Mesenchymal stem cell (in vitro differentiated cells and primary cell): ENCODE measurements at regions not wholly inside any gene's neighbourhood (a gene's known extent, or its start where the extent isn't known, plus 50 kb on each side); places are given as distances from the start of the nearest gene placed in this dataset.
"Not testable (repeated sequence)": the region's sequence is repeated elsewhere in the genome, so short reads cannot be mapped to it uniquely, and the experiment has no call there.

Experiments used
- DNase-seq: peaks from one replicate; pipeline ENCODE4 v3.0.0-alpha.2; 2013
- H2AFZ ChIP-seq: one replicate; pipeline ENCODE4 v1.6.1; 2013; ENCODE audit warnings: low read depth, mild to moderate bottlenecking, control low read depth, inconsistent platforms, low read length, moderate library complexity
- H2AK5ac ChIP-seq: 2 replicates; pipeline ENCODE4 v1.6.1; 2013; ENCODE audit warnings: low read length, moderate library complexity, mild to moderate bottlenecking, inconsistent platforms; ENCODE audit not compliant: severe bottlenecking
- H2BK120ac ChIP-seq: one replicate; pipeline ENCODE4 v1.6.1; 2013; ENCODE audit warnings: low read depth, mild to moderate bottlenecking, inconsistent platforms, low read length, moderate library complexity
- H2BK12ac ChIP-seq, 2 experiments: one replicate each; pipeline ENCODE4 v1.6.1; 2013; ENCODE audit warnings: inconsistent platforms in 2 of 2, low read length in 2 of 2, mild to moderate bottlenecking in 2 of 2, moderate library complexity in 2 of 2, control low read depth in 1 of 2
- H2BK15ac ChIP-seq: one replicate; pipeline ENCODE4 v1.6.1; 2013; ENCODE audit warnings: mild to moderate bottlenecking, low read depth, inconsistent platforms; ENCODE audit not compliant: poor library complexity, severe bottlenecking
- H2BK5ac ChIP-seq: 2 replicates; pipeline ENCODE4 v1.6.1; 2013; ENCODE audit warnings: low read depth, mild to moderate bottlenecking, low read length, control low read depth, inconsistent platforms; ENCODE audit not compliant: poor library complexity, severe bottlenecking
- H3K14ac ChIP-seq, 2 experiments: one replicate each; pipeline ENCODE4 v1.6.1; 2013; ENCODE audit warnings: inconsistent platforms in 2 of 2, low read length in 2 of 2, control low read depth in 1 of 2, mild to moderate bottlenecking in 1 of 2, moderate library complexity in 1 of 2
- H3K18ac ChIP-seq, 2 experiments: one replicate each; pipeline ENCODE4 v1.6.1; 2013; ENCODE audit warnings: inconsistent platforms in 2 of 2, low read length in 2 of 2, control low read depth in 1 of 2, low read depth in 1 of 2, mild to moderate bottlenecking in 1 of 2
- H3K23ac ChIP-seq, 2 experiments: one replicate each; pipeline ENCODE4 v1.6.1; 2013; ENCODE audit warnings: inconsistent platforms in 2 of 2, low read length in 2 of 2, mild to moderate bottlenecking in 2 of 2, moderate library complexity in 2 of 2, control low read depth in 1 of 2
- H3K27ac ChIP-seq: 2 replicates; pipeline ENCODE4 v1.5.1; 2013; ENCODE audit warnings: mild to moderate bottlenecking, moderate library complexity, low read length, control low read depth, inconsistent platforms; ENCODE audit not compliant: poor library complexity, severe bottlenecking
- H3K27me3 ChIP-seq, 2 experiments: 2 replicates each; pipeline versions ENCODE4 v1.6.1 to v1.7.0; 2013; ENCODE audit warnings: low read length in 2 of 2, mild to moderate bottlenecking in 2 of 2, moderate library complexity in 2 of 2, control low read depth in 1 of 2, inconsistent platforms in 1 of 2; ENCODE audit not compliant: control insufficient read depth in 1 of 2, insufficient read depth in 1 of 2
- H3K36me3 ChIP-seq, 2 experiments: 2 replicates each; pipeline versions ENCODE4 v1.6.1 to v1.7.0; 2013; ENCODE audit warnings: low read length in 2 of 2, control low read depth in 1 of 2, inconsistent platforms in 1 of 2, low read depth in 1 of 2, mild to moderate bottlenecking in 1 of 2; ENCODE audit not compliant: insufficient read depth in 2 of 2, control insufficient read depth in 1 of 2
- H3K4ac ChIP-seq, 2 experiments: one replicate each; pipeline ENCODE4 v1.6.1; 2013; ENCODE audit warnings: inconsistent platforms in 2 of 2, low read length in 2 of 2, mild to moderate bottlenecking in 2 of 2, moderate library complexity in 2 of 2, control low read depth in 1 of 2, low read depth in 1 of 2
- H3K4me1 ChIP-seq: 2 replicates; pipeline ENCODE4 v1.6.1; 2013; ENCODE audit warnings: low read depth, low read length, control low read depth; ENCODE audit not compliant: control insufficient read depth, insufficient read depth
- H3K4me2 ChIP-seq: 2 replicates; pipeline ENCODE4 v1.6.1; 2013; ENCODE audit warnings: low read length, mild to moderate bottlenecking, inconsistent platforms; ENCODE audit not compliant: poor library complexity, severe bottlenecking
- H3K4me3 ChIP-seq, 2 experiments: 2 replicates each; pipeline versions ENCODE4 v1.5.1 to v1.7.0; 2013; ENCODE audit warnings: low read length in 2 of 2, mild to moderate bottlenecking in 2 of 2, control low read depth in 1 of 2, low read depth in 1 of 2; ENCODE audit not compliant: insufficient read depth in 1 of 2
- H3K79me1 ChIP-seq: replicated peaks from 2 replicates; pipeline ENCODE4 v1.6.1; 2013; ENCODE audit warnings: mild to moderate bottlenecking, control low read depth, low read length, inconsistent platforms; ENCODE audit not compliant: poor library complexity, severe bottlenecking
- H3K9ac ChIP-seq: 2 replicates; pipeline ENCODE4 v1.7.0; 2013; ENCODE audit warnings: mild to moderate bottlenecking, low read length, moderate library complexity
- H3K9me3 ChIP-seq: 2 replicates; pipeline ENCODE4 v1.7.0; 2013; ENCODE audit warnings: mild to moderate bottlenecking, low read length; ENCODE audit not compliant: control insufficient read depth
- H4K8ac ChIP-seq: one replicate; pipeline ENCODE4 v1.6.1; 2013; ENCODE audit warnings: inconsistent platforms, mild to moderate bottlenecking, low read length, moderate library complexity
- H4K91ac ChIP-seq: one replicate; pipeline ENCODE4 v1.6.1; 2013; ENCODE audit warnings: mild to moderate bottlenecking, low read length, inconsistent platforms
- WGBS: methylation state at CpG from one replicate; pipeline ENCODE4 v1.1.7; 2013; ENCODE audit warnings: mixed read lengths; 5-methylcytosine and 5-hydroxymethylcytosine counted together

- Histone ChIP-seq H2BK12ac (no peak overlapping the region), H3K36me3 (no peaks in the 10 kb centered on the region), H3K23ac (no peak overlapping the region), H3K27me3 (no peaks in the 10 kb centered on the region), H4K91ac (no peak overlapping the region), H3K4me1 (no peaks in the 10 kb centered on the region), H2BK5ac (no peak overlapping the region), H3K4me2 (no peak overlapping the region), H2AK5ac (no peak overlapping the region), H3K18ac (no peak overlapping the region), H3K4me3 (no peak overlapping the region), H3K79me1 (no peaks in the 10 kb centered on the region), H2AFZ (no peak overlapping the region), H3K9me3 (peaks cover 37% of the 10 kb centered on the region), H3K14ac (no peak overlapping the region), H3K27ac (no peak overlapping the region), H3K9ac (no peak overlapping the region), H3K4ac (no peak overlapping the region), H4K8ac (no peak overlapping the region), H2BK120ac (no peak overlapping the region), H2BK15ac (no peak overlapping the region)
- no peak for DNase-seq
- 67% methylated on average over 1 of the region's 2 CpGs for WGBS
These were observed 103.5 kb downstream of the SOX14 start for GRCh38 chr3:137867611-137868010.

GRCh38 chr3:137869022-137869421 lies 104.9 kb downstream of the SOX14 start:
- no peak overlapping the region for H2BK12ac ChIP-seq
- H3K27me3 ChIP-seq: no peaks in the 10 kb centered on the region
- WGBS: 62% methylated on average over 5 of the region's 5 CpGs
- H3K23ac ChIP-seq: no peak overlapping the region
- no peaks in the 10 kb centered on the region for H3K36me3 ChIP-seq
- H3K9ac ChIP-seq: no peak overlapping the region
- H3K4me3 ChIP-seq: no peak overlapping the region
- DNase-seq: no peak
- no peak overlapping the region for H4K8ac ChIP-seq
- no peak overlapping the region for H3K27ac ChIP-seq
- no peak overlapping the region for H2AK5ac ChIP-seq
- no peak overlapping the region for H2BK15ac ChIP-seq
- no peaks in the 10 kb centered on the region for H3K4me1 ChIP-seq
- no peak overlapping the region for H4K91ac ChIP-seq
- no peak overlapping the region for H3K4ac ChIP-seq
- no peaks in the 10 kb centered on the region for H3K79me1 ChIP-seq
- H2BK5ac ChIP-seq: no peak overlapping the region
- H3K9me3 ChIP-seq: peaks cover 37% of the 10 kb centered on the region
- H3K4me2 ChIP-seq: no peak overlapping the region
- no peak overlapping the region for H3K18ac ChIP-seq
- no peak overlapping the region for H2BK120ac ChIP-seq
- no peak overlapping the region for H2AFZ ChIP-seq
- H3K14ac ChIP-seq: no peak overlapping the region

- not testable (repeated sequence) for H2AK5ac ChIP-seq, H3K36me3 ChIP-seq, H3K4me3 ChIP-seq, H2BK12ac ChIP-seq, H3K14ac ChIP-seq, H3K27ac ChIP-seq, H3K9ac ChIP-seq, H3K79me1 ChIP-seq, H4K91ac ChIP-seq, H3K27me3 ChIP-seq, H2BK120ac ChIP-seq, H3K18ac ChIP-seq, H3K4me1 ChIP-seq, H3K23ac ChIP-seq, DNase-seq, H4K8ac ChIP-seq, H3K4me2 ChIP-seq, H2BK15ac ChIP-seq, H2BK5ac ChIP-seq, H2AFZ ChIP-seq, H3K4ac ChIP-seq
- WGBS: 92% methylated on average over 25 of the region's 25 CpGs
- peaks cover 31% of the 10 kb centered on the region for H3K9me3 ChIP-seq
These were observed 108.5 kb downstream of the SOX14 start for GRCh38 chr3:137872589-137872988.

- H2AK5ac ChIP-seq, H3K27me3 ChIP-seq, H4K8ac ChIP-seq, H3K27ac ChIP-seq, H3K4me2 ChIP-seq, H3K4me1 ChIP-seq, H3K18ac ChIP-seq, DNase-seq, H3K4ac ChIP-seq, H2BK12ac ChIP-seq, H2BK5ac ChIP-seq, H4K91ac ChIP-seq, H3K9ac ChIP-seq, H3K4me3 ChIP-seq, H2AFZ ChIP-seq, H3K79me1 ChIP-seq, H3K14ac ChIP-seq, H2BK15ac ChIP-seq, H3K9me3 ChIP-seq, H3K36me3 ChIP-seq, H2BK120ac ChIP-seq, H3K23ac ChIP-seq: not testable (repeated sequence)
- 72% methylated on average over 6 of the region's 6 CpGs for WGBS
These were observed 113.1 kb upstream of the CLDN18 start for GRCh38 chr3:137896842-137897241.
